Left renal cortex interstitium (tissue), 4 donors: ENCODE measurements at regions not wholly inside any gene's neighbourhood (a gene's known extent, or its start where the extent isn't known, plus 50 kb on each side); places are given as distances from the start of the nearest gene placed in this dataset.
A peak's percentile ranks its signal among the peaks of the same experiment; 100 is the strongest.
"Not testable (repeated sequence)": the region's sequence is repeated elsewhere in the genome, so short reads cannot be mapped to it uniquely, and the experiment has no call there.

Experiments
- DNase-seq, 4 donors: peaks; one replicate each; pipeline ENCODE4 v3.0.0-alpha.2; 2013; ENCODE audit warnings: low read depth in 4 of 4, low spot score in 2 of 4, missing footprints in 1 of 4

GRCh38 chr3:44109771-44110361 is 131.8 kb upstream of the TOPAZ1 start:
- DNase-seq, result no peak

GRCh38 chr3:44110648-44111047 is 131.0 kb upstream of the TOPAZ1 start:
- DNase-seq, result no peak

DNA sequence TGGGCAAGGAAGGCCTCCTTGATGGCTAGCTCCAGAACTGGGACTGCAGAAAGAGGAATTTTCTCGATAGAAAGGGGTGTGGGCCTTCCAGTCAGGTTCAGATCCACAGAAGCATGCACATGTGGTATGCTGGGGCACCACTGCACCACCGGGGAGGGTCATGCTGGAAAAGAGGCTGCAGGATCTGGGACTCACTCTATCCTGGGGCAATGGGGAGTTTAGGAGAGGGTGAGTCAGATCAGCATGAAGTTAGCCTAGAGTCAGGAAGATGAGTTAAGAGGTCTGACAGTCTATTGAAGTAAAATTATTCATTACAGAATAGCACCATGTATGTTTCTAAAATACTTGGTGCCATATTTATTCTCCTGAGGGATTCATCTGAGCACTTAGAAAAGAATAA is 130.2 kb upstream of the TOPAZ1 start:
- no peak for DNase-seq

GRCh38 chr3:44114142-44114541 is 127.5 kb upstream of the TOPAZ1 start:
- DNase-seq, result no peak

GRCh38 chr3:44117239-44117638 is 124.4 kb upstream of the TOPAZ1 start:
- no peak for DNase-seq

DNA sequence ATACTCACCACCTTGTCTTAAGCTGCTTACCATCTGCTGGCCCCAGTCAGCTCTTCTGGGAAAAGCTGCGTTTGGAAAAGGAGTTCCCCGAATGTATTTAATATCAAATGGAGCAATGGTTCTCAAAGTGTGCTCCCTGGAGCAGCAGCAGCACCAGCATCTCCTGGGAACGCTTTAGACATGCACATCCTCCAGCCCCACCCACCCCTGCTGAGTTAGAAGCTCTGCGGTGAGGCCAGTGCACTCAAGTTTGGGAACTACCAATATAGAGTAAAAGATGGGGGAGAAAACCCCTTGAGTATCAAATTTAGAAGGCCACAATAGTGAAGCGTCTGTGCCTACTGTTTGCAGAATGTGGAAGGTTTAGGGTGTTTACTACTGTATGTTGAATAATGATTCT is 124.0 kb upstream of the TOPAZ1 start:
- no peak for DNase-seq

- no peak for DNase-seq
These were observed 120.7 kb upstream of the TOPAZ1 start for GRCh38 chr3:44120721-44121582.

DNA sequence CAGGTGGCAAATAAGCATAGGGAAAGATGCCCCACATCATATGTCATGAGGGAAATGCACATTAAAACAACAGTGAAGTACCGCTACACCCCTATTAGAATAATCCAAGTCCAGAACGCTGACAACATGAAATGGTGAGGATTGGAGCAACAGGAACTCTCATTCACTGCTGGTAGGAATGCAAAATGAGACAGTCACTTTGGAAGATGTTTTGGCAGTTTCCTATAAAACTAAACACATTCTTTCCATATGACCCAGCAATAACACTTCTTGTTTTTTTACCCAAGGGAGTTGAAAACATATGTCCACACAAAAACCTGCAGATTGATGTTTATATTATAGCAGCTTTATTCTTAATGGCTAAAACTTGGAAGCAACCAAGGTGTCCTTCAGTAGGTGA is 116.4 kb upstream of the TOPAZ1 start:
- no peak for DNase-seq

DNA sequence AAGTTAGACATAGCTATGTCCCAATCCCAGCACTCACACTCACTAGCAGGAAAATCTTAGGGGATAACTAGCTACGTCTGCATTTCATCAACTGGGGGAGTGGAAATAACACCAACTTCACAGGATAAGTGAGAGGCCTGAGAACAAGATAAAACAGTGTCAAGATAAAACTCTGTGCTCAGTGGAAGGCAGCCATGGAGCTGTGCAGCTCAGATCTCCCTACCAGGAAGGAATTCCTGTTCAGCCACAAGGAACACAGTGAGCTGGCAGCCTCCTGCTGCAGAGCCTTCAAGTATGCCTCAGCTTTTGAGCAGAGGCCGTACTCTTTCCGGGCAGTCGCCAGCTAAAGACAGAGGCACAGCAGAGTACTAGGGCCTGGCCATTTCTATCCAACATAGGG is 115.8 kb upstream of the TOPAZ1 start:
- DNase-seq, result no peak

GRCh38 chr3:44128057-44128775 is 113.5 kb upstream of the TOPAZ1 start:
- DNase-seq, result no peak

DNA sequence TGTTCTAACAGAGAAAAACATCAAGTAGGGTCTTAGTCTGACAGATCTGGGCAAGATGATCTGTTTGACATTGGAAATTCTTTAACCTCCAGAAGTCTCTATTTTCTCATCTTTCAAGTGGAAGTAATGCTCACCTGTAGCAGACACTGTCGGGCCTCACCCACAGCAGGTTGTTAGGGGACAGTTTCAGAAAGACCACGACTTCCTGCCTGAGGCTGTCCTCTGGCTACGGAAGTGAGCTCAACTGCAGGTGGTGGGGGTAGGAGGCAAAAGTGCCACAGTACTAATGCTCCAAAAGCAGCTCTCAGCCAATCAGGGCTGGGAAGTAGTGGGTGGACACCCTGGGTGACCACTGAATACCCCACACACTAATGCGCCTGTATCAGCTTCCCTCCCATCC is 111.4 kb upstream of the TOPAZ1 start:
- no peak for DNase-seq

DNA sequence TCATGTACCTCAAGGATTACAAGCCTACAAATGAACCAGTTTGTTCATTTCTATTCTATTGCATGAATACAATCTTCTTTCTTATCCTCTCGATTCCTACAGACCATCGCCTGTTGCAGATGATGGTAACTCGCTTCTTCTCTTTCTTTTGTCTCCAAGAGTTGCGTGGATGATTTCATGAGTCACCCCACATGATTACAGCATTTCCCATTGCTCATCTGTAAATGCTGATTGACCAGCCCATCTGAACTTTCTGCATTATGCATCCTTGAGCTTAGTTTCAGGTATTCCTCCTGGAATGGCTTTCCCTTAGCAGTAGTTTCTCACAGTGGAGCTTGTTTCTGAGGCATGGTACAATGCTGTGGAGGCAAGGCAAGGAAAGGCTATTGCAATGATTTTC is 109.6 kb upstream of the TOPAZ1 start:
- no peak for DNase-seq

DNA sequence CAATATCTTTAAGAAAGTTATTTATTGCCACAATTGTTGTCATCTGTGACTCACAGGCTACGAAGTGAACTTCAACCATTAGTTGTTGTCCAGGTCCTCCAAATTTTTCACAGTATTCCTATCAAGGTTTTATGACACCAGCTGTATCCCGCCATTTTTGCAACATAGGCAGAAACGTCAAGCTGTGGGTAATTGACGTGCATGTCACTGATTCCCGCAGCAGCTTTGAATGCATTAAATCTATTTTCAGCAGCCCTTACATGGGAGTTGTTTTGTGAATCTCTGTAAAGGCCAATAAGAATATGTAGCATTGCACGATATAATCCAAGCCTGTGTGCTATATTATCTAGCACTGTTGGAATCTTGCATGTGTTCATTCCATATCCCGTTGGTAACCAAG is 109.1 kb upstream of the TOPAZ1 start:
- no peak for DNase-seq

GRCh38 chr3:44136421-44136820 is 105.3 kb upstream of the TOPAZ1 start:
- DNase-seq, result peak in 3 of 4 donors; percentile 2 to 19 (median 7)

DNA sequence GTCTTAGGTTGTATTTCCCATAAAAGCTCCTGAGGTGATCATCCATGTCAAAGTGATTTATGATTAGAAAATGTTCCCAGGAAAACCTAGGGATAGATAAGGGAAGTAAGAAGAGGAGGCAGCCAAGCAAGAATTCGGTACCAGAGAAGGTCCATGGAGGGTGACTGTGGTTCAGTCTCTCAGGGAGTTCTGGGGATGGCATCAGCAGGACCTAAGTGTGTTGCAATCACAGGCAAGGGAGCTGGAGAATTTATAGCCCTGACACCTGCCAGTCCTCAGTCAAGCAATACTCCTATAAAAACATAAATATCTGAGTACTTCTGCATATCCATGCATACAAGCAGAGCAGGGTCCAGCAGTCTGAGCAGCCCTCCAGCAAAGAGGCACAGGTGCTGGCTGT is 95.6 kb upstream of the TOPAZ1 start:
- no peak for DNase-seq

GRCh38 chr3:44159696-44160300 is 81.9 kb upstream of the TOPAZ1 start:
- DNase-seq, result no peak

GRCh38 chr3:44160818-44161217 is 80.9 kb upstream of the TOPAZ1 start:
- DNase-seq, result no peak

DNA sequence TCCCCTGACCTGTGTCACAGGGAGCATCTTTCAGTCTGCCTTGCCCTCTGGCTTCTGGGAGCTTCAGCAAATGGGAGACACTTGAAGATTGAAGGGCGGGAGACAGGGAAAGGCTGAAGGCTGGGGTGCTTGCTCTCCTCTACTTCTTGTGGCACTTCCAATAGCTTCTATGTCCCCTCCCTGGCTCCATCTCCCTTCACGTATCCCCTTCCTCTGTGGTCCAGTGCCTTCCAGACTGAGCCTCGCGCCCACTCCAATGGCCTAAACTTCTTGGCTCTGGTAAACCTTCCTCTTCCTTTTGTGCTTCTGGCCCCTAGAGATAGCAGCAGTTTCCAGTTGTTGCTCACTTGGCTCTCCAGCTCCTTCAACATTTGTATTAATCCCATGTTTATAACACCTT is 69.8 kb upstream of the TOPAZ1 start:
- no peak for DNase-seq

- DNase-seq, result not testable (repeated sequence)
These were observed 69.0 kb upstream of the TOPAZ1 start for GRCh38 chr3:44172701-44173100.

GRCh38 chr3:44173263-44173662 is 68.4 kb upstream of the TOPAZ1 start:
- no peak for DNase-seq

DNA sequence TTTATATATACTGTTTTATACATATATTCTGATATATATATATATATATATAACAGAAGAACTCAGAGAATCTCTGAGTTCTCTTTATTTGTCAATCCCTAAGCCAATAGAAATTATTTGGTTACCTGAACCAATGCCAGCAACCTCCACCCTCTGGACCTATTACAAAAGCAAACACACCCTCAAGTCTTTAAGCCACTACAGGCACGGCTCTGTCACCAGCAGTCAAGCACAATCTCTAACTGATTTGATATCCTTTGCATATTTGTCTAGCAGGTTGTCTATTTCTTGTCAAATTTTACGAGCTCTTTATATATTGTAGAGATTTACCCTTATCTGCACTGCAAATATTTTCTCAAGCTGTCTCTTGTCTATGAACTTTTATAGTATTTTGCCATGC is 66.6 kb upstream of the TOPAZ1 start:
- DNase-seq, result no peak
